ENCODE measurements at regions not wholly inside any gene's neighbourhood (a gene's known extent, or its start where the extent isn't known, plus 50 kb on each side); places are given as distances from the start of the nearest gene placed in this dataset.

- DNase-seq: no peak
Measured at GRCh38 chr22:49048591-49048990, 779.1 kb downstream of the BRD1 start.

GRCh38 chr22:49047447-49047846 lies 780.2 kb downstream of the BRD1 start:
- no peak for DNase-seq

GRCh38 chr22:49046546-49047361 lies 780.9 kb downstream of the BRD1 start:
- DNase-seq: no peak

- DNase-seq: no peak
Measured at GRCh38 chr22:49046000-49046545, 781.6 kb downstream of the BRD1 start.

- no peak for DNase-seq
Measured at GRCh38 chr22:49045276-49045675, 782.4 kb downstream of the BRD1 start.

- DNase-seq: no peak
Measured at GRCh38 chr22:49044776-49045175, 782.9 kb downstream of the BRD1 start.

- DNase-seq: no peak
Measured at GRCh38 chr22:49044091-49044490, 783.6 kb downstream of the BRD1 start.

GRCh38 chr22:49042877-49043859 lies 784.5 kb downstream of the BRD1 start:
- DNase-seq: no peak

GRCh38 chr22:49042066-49042465 lies 785.6 kb downstream of the BRD1 start:
- DNase-seq: no peak

GRCh38 chr22:49040754-49041467 lies 786.8 kb downstream of the BRD1 start:
- no peak for DNase-seq

- DNase-seq: no peak
Measured at GRCh38 chr22:49040111-49040510, 787.6 kb downstream of the BRD1 start.

- no peak for DNase-seq
Measured at GRCh38 chr22:49039625-49040024, 788.0 kb downstream of the BRD1 start.

GRCh38 chr22:49037701-49038245 lies 789.9 kb downstream of the BRD1 start:
- DNase-seq: no peak

GRCh38 chr22:49036513-49036912 lies 791.2 kb downstream of the BRD1 start:
- DNase-seq: no peak

- DNase-seq: no peak
Measured at GRCh38 chr22:49035818-49036457, 791.7 kb downstream of the BRD1 start.

GRCh38 chr22:49034836-49035817 lies 792.5 kb downstream of the BRD1 start:
- no peak for DNase-seq

- no peak for DNase-seq
Measured at GRCh38 chr22:49033616-49034015, 794.1 kb downstream of the BRD1 start.

GRCh38 chr22:49032821-49033220 lies 794.9 kb downstream of the BRD1 start:
- no peak for DNase-seq

GRCh38 chr22:49031746-49032330 lies 795.8 kb downstream of the BRD1 start:
- no peak for DNase-seq

- DNase-seq: no peak
Measured at GRCh38 chr22:49028111-49028510, 799.6 kb downstream of the BRD1 start.

- DNase-seq: no peak
Measured at GRCh38 chr22:49027368-49027670, 800.4 kb downstream of the BRD1 start.

All from activated CD4-positive, alpha-beta T cell treated with anti-CD3 and anti-CD28 coated beads for 1 hour (primary cell).